IPS-18a (cell line): ENCODE measurements at regions not wholly inside any gene's neighbourhood (a gene's known extent, or its start where the extent isn't known, plus 50 kb on each side); places are given as distances from the start of the nearest gene placed in this dataset.
"Not testable (repeated sequence)": the region's sequence is repeated elsewhere in the genome, so short reads cannot be mapped to it uniquely, and the experiment has no call there.

Experiments used
- H3K27ac ChIP-seq: one replicate; pipeline ENCODE4 v1.5.1; 2013; ENCODE audit warnings: low read length
- H3K27me3 ChIP-seq: one replicate; pipeline ENCODE4 v1.6.1; 2013; ENCODE audit warnings: mild to moderate bottlenecking, low read length; ENCODE audit not compliant: control insufficient read depth, insufficient read depth
- H3K36me3 ChIP-seq: one replicate; pipeline ENCODE4 v1.6.1; 2013; ENCODE audit warnings: low read depth, low read length; ENCODE audit not compliant: control insufficient read depth
- H3K4me1 ChIP-seq: one replicate; pipeline ENCODE4 v1.6.1; 2013; ENCODE audit warnings: low read depth, low read length; ENCODE audit not compliant: control insufficient read depth
- H3K4me3 ChIP-seq: one replicate; pipeline ENCODE4 v1.5.1; 2013; ENCODE audit warnings: low read length
- H3K9ac ChIP-seq: one replicate; pipeline ENCODE4 v1.6.1; 2013; ENCODE audit warnings: mild to moderate bottlenecking, low read length, moderate library complexity
- H3K9me3 ChIP-seq: one replicate; pipeline ENCODE4 v1.6.1; 2013; ENCODE audit warnings: low read depth, low read length; ENCODE audit not compliant: control insufficient read depth

GRCh38 chr2:132275396-132275795 is 113.6 kb upstream of the ANKRD30BL start:
- Histone ChIP-seq H3K4me3 (no peak overlapping the region), H3K9ac (no peak overlapping the region), H3K36me3 (no peaks in the 10 kb centered on the region), H3K4me1 (no peaks in the 10 kb centered on the region), H3K27me3 (peaks cover under 1% of the 10 kb centered on the region), H3K27ac (no peak overlapping the region), H3K9me3 (no peaks in the 10 kb centered on the region)

GRCh38 chr2:132276571-132276981 is 114.8 kb upstream of the ANKRD30BL start:
- no peak overlapping the region for H3K27ac ChIP-seq
- no peaks in the 10 kb centered on the region for H3K4me1 ChIP-seq
- no peak overlapping the region for H3K9ac ChIP-seq
- H3K36me3 ChIP-seq, result no peaks in the 10 kb centered on the region
- H3K4me3 ChIP-seq, result no peak overlapping the region
- H3K9me3 ChIP-seq, result no peaks in the 10 kb centered on the region
- H3K27me3 ChIP-seq, result no peaks in the 10 kb centered on the region

GRCh38 chr2:132278267-132278666 is 116.5 kb upstream of the ANKRD30BL start:
- Histone ChIP-seq H3K9ac (no peak overlapping the region), H3K36me3 (no peaks in the 10 kb centered on the region), H3K27me3 (no peaks in the 10 kb centered on the region), H3K4me3 (no peak overlapping the region), H3K4me1 (no peaks in the 10 kb centered on the region), H3K27ac (no peak overlapping the region), H3K9me3 (no peaks in the 10 kb centered on the region)

DNA sequence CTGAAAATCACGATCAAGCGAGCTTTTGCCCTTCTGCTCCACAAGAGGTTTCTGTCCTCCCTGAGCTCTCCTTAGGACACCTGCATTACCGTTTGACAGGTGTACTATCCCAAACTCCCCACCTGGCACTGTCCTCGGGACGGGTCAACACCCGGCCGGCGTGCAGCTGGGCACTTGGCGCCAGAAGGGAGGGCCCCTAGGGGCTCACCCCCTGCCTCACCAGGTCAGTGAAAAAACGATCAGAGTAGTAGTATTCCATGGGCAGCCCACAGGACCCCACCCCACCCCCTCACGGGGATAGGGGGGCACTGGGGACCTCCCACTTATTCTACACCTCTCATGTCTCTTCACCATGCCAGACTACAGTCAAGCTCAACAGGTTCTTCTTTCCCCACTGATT is 117.6 kb upstream of the ANKRD30BL start:
- Histone ChIP-seq H3K27me3 (no peaks in the 10 kb centered on the region), H3K4me1 (no peaks in the 10 kb centered on the region), H3K9ac (no peak overlapping the region), H3K36me3 (no peaks in the 10 kb centered on the region), H3K27ac (no peak overlapping the region), H3K9me3 (no peaks in the 10 kb centered on the region), H3K4me3 (no peak overlapping the region)

GRCh38 chr2:132279930-132280615 is 118.3 kb upstream of the ANKRD30BL start:
- H3K9ac ChIP-seq, result no peak overlapping the region
- no peak overlapping the region for H3K27ac ChIP-seq
- no peaks in the 10 kb centered on the region for H3K27me3 ChIP-seq
- no peaks in the 10 kb centered on the region for H3K4me1 ChIP-seq
- H3K9me3 ChIP-seq, result no peaks in the 10 kb centered on the region
- H3K4me3 ChIP-seq, result no peak overlapping the region
- H3K36me3 ChIP-seq, result no peaks in the 10 kb centered on the region

DNA sequence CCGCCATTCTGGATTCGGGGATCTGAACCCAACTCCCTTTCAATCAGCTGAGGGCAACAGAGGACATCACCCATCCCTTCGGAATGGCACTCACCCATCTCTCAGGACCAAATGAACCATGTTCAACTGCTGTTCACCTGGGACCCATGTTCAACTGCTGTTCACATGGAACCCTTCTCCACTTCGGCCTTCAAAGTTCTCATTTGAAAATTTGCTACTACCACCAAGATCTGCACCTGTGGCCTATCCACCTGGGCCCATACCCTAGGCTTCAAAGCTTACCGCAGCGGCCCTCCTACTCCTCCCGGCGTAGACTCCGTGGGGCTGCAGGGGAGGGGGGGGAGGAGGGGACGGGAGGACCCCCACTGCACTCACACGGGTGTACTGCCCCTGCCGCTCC is 119.2 kb upstream of the ANKRD30BL start:
- Histone ChIP-seq H3K36me3 (no peaks in the 10 kb centered on the region), H3K4me1 (no peaks in the 10 kb centered on the region), H3K27me3 (no peaks in the 10 kb centered on the region)

GRCh38 chr2:132282104-132282503 is 120.4 kb upstream of the ANKRD30BL start:
- not testable (repeated sequence) for H3K27me3 ChIP-seq, H3K27ac ChIP-seq, H3K4me1 ChIP-seq, H3K9me3 ChIP-seq, H3K9ac ChIP-seq, H3K4me3 ChIP-seq, H3K36me3 ChIP-seq

More for the DNA sequence above, 119.2 kb upstream of the ANKRD30BL start:
- no peak overlapping the region for H3K9ac ChIP-seq
- H3K4me3 ChIP-seq, result no peak overlapping the region
- H3K27ac ChIP-seq, result no peak overlapping the region
- H3K9me3 ChIP-seq, result no peaks in the 10 kb centered on the region

DNA sequence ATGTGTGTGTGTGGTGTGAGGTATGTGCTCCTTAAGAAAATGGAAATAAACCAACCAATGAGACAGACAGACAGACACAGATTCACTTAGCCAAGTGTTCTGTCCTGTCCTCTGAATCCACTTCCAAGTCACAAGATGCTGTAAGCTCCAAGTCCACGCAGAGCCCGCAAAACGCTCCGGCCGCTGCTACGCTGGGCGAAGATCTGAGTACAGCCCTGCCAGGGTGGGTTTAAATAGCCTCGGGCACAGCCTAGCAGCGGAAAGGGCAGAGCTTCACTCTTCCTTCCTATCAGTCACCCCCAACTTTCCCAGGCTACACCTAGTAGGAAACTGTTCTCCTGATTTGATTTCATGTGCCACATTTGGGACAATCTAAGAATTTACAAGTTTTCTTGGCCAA is 121.2 kb upstream of the ANKRD30BL start:
- Histone ChIP-seq H3K4me3 (no peak overlapping the region), H3K36me3 (no peaks in the 10 kb centered on the region), H3K27ac (no peak overlapping the region), H3K4me1 (no peaks in the 10 kb centered on the region), H3K9me3 (peaks cover 2% of the 10 kb centered on the region), H3K9ac (no peak overlapping the region), H3K27me3 (no peaks in the 10 kb centered on the region)

DNA sequence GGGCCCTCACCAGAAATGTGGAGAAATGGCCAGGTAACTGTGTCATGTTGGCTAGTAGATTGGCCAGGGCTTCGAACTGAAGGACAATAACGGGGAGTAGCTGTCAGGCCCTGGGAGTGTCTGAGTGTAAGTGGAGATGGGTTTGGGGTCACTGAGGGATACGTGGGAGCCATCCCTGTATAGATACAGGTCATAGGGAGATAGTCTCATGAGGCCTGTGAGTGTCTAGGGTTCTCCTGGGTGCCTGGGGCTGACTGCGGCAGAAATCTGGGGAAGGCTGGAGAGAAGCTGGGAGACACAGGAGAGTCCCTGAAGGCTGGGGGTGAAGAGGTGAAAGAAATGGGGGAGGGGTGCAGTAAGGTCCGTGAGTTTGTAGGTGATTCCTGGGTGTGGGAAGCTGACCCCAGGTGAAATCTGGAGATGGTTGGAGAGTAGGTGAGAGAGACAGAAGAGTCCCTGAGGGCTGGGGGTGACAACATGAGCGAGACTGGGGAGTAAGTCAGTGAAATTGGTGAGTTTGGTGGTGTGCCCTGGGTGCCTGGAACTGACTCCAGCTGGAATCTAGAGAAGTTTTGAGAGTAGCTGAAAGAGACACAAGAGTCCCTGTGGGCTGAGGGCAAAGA is 124.6 kb upstream of the ANKRD30BL start:
- not testable (repeated sequence) for H3K36me3 ChIP-seq, H3K4me3 ChIP-seq, H3K9ac ChIP-seq, H3K27me3 ChIP-seq, H3K4me1 ChIP-seq, H3K27ac ChIP-seq, H3K9me3 ChIP-seq

DNA sequence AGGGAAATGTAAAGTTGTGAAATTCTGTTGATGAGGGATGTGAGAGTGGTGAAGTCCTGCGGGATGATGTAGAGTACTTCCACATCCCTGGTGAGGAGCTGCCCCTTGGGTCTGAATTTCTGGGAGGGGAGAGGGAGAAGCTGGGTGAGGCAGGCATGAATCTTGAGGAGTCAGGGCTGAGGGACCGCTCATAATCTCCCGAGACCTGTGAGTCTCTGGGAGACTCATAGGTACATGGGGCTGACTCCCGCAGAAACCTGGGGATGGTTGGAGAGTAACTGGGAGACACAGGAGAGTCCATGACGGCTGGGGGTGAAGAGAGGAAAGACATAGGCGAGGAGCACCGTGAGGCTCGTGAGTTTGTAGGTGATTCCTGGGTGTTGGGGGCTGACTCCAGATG is 126.2 kb upstream of the ANKRD30BL start:
- H3K9ac ChIP-seq, H3K27me3 ChIP-seq, H3K4me1 ChIP-seq, H3K36me3 ChIP-seq, H3K4me3 ChIP-seq, H3K27ac ChIP-seq, H3K9me3 ChIP-seq: not testable (repeated sequence)

DNA sequence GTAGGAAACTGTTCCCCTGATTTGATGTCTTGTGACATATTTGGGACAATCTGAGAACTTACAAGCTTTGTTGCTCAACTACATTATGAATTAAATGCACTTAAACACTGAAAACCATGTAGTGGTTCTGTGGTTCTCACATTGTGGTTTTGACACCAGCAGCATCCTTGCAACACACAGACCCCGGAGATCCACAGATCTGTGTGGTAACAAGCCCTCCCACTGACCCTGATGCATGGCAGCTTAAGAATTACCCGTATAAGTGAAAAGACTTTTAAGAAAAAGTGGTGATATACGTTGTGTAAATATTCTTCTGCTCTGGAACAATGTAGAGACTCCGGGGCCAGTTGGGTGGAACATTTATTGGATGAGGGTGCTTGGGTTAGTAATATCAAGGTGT is 127.4 kb upstream of the ANKRD30BL start:
- not testable (repeated sequence) for H3K27me3 ChIP-seq, H3K27ac ChIP-seq, H3K9ac ChIP-seq, H3K4me1 ChIP-seq, H3K9me3 ChIP-seq, H3K36me3 ChIP-seq, H3K4me3 ChIP-seq

GRCh38 chr2:132289812-132290211 is 126.8 kb upstream of the GPR39 start:
- not testable (repeated sequence) for H3K27me3 ChIP-seq, H3K4me3 ChIP-seq, H3K36me3 ChIP-seq, H3K9ac ChIP-seq, H3K9me3 ChIP-seq, H3K27ac ChIP-seq, H3K4me1 ChIP-seq
